Esophagus muscularis mucosa (tissue), 3 donors: ENCODE measurements at regions not wholly inside any gene's neighbourhood (a gene's known extent, or its start where the extent isn't known, plus 50 kb on each side); places are given as distances from the start of the nearest gene placed in this dataset.

Experiments used
- POLR2A ChIP-seq: fragments of 450-650 bp; IDR thresholded peaks from one replicate; pipeline ENCODE4 v1.6.1; 2017; ENCODE audit warnings: antibody characterized with exemption, moderate library complexity, mild to moderate bottlenecking, low read depth
- POLR2AphosphoS5 ChIP-seq, 2 donors: sonication (generic); formaldehyde crosslinking; IDR thresholded peaks; one replicate each; pipeline ENCODE4 v1.6.1; 2017; ENCODE audit warnings: antibody characterized with exemption in 2 of 2
- TF ChIP-seq, protein P1 (sequence below), 3 experiments: fragments of 200-600 bp in 2 of 3; fragments of 450-650 bp in 1 of 3; sonication (generic) in 2 of 3; IDR thresholded peaks; one replicate each; pipeline ENCODE4 v1.5.1; 2017 to 2019; ENCODE audit warnings: antibody characterized with exemption in 3 of 3, mild to moderate bottlenecking in 2 of 3, moderate library complexity in 1 of 3

DNA sequence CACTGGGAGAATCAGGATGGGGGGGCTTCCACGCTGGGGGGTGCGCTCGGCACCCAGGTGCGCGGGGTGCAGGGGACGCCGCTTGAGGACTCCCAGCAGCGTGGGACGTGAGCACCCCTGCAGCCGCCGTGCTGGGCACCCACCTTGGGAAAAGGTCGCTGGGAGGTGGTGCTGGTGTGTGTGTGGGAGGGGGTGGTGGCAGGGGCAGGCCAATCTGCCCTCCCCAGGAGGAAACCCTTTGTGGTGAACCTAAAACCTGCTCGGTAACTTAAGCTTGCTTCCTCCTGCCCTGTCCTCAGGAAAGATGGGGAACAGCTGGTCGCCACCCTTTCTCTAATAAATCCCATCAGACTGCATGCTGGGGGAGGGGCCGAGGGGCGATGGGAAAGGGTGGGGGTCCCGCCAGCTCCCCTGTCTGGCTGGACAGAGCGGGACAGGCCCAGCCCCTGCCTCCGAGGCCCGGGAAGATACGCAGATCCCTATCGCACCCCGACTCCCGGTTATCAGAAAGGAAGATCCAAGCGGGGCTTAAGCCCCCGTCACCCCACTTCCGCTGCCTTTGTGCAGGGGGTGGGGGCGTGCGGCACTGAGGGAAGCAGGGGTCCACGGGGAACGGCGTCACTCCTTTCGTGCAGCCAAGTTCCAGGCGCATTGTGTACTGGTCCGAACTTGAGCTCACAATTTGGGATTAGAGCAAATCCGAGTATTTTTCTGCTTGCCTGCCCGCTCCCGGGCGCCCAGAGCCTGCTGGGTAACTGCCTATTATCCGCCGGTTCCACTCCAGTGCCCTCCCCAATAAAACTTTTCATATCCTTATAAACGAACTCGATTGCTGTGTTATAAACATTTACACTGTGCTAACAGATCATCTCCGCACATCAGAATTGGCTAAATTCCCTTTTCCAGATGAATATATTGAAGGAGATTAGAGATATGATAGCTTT is 64.6 kb downstream of the UNCX start:
- TF ChIP-seq, protein P1, sequence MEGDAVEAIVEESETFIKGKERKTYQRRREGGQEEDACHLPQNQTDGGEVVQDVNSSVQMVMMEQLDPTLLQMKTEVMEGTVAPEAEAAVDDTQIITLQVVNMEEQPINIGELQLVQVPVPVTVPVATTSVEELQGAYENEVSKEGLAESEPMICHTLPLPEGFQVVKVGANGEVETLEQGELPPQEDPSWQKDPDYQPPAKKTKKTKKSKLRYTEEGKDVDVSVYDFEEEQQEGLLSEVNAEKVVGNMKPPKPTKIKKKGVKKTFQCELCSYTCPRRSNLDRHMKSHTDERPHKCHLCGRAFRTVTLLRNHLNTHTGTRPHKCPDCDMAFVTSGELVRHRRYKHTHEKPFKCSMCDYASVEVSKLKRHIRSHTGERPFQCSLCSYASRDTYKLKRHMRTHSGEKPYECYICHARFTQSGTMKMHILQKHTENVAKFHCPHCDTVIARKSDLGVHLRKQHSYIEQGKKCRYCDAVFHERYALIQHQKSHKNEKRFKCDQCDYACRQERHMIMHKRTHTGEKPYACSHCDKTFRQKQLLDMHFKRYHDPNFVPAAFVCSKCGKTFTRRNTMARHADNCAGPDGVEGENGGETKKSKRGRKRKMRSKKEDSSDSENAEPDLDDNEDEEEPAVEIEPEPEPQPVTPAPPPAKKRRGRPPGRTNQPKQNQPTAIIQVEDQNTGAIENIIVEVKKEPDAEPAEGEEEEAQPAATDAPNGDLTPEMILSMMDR (IDR thresholded peaks at IDR 0.05), result no peak
- TF ChIP-seq POLR2A, result no peak
- no peak for TF ChIP-seq POLR2AphosphoS5 (IDR thresholded peaks at IDR 0.05)
